ENCODE measurements at regions not wholly inside any gene's neighbourhood (a gene's known extent, or its start where the extent isn't known, plus 50 kb on each side); places are given as distances from the start of the nearest gene placed in this dataset.

DNA sequence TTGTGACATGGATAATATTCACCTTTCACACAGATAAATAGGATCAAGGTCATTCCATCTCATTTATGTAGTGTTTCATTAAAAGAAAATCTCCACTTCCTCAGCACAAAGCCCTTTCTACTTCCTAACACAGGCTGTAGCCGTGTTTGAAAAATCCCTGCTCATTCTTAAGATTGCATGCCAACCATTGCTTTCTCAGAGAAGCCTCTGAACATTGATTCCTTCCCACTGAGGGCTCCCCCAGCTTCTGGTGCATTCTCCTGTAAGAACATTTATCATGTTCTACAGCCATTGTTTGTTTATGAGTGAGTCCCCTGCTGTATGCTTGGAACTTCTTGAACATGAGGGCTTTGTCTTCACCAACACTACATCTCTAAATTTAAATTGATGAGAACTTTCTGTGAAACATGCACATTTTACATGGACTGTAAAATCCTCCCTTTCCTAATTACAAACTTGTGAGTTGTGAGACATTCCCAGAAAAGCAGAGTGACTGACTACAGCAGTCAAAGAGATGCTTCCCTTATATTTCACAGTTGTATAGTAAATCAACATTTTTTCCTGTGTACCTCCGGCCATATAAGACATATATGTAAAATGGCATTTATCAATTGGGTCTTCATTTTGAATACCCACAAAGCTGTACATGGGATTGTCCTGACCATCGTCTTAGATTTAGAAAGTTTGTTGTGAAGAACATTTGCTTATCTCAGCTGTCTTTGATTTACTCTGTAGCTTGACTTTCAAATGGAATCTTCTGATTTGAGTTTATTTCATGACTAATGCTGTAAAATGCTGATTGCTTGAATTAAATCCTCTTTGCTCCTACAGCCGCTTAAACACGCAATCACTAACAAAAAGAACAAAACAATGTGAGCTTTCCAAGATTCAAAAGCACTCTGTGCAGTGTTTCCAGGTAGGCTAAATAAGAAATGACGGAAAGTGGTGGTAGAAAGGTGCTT lies 600.5 kb upstream of the SLIT2 start:
- TF ChIP-seq, protein P1, sequence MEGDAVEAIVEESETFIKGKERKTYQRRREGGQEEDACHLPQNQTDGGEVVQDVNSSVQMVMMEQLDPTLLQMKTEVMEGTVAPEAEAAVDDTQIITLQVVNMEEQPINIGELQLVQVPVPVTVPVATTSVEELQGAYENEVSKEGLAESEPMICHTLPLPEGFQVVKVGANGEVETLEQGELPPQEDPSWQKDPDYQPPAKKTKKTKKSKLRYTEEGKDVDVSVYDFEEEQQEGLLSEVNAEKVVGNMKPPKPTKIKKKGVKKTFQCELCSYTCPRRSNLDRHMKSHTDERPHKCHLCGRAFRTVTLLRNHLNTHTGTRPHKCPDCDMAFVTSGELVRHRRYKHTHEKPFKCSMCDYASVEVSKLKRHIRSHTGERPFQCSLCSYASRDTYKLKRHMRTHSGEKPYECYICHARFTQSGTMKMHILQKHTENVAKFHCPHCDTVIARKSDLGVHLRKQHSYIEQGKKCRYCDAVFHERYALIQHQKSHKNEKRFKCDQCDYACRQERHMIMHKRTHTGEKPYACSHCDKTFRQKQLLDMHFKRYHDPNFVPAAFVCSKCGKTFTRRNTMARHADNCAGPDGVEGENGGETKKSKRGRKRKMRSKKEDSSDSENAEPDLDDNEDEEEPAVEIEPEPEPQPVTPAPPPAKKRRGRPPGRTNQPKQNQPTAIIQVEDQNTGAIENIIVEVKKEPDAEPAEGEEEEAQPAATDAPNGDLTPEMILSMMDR (conservative IDR thresholded peaks at IDR 0.05; ENCODE audit: low read length) = no peak
- no peak for TF ChIP-seq EZH2phosphoT487 (IDR thresholded peaks at IDR 0.05; ENCODE audit: borderline replicate concordance)

All from Loucy (cell line).